K562 (cell line): ENCODE measurements at regions not wholly inside any gene's neighbourhood (a gene's known extent, or its start where the extent isn't known, plus 50 kb on each side); places are given as distances from the start of the nearest gene placed in this dataset.

Experiments used
- ATAC-seq: fragments of 200-7000 bp; cut with Tn5 transposase; 3 replicates; pipeline ENCODE4 v1.9.1; 2020; ENCODE audit warnings: moderate library complexity
- BruUV-seq: library from RNA; stranded (reverse); fragments of 400-500 nt; replicated peaks from 2 replicates; lab custom pipeline; 2021; lab: Mats Ljungman, UMichigan
- CTCF ChIA-PET: fragments of 300-600 bp; formaldehyde crosslinking; extraction: SDS; loops from one replicate; lab custom pipeline; 2021; ENCODE audit warnings: low intra/inter-chr PET ratio; lab: Yijun Ruan, JAX
- POLR2A ChIA-PET: fragments of 300-600, 350-650 bp; sonication (Branson Sonifier 250); formaldehyde crosslinking; extraction: SDS; loops from one replicate; lab custom pipeline; 2021; ENCODE audit warnings: antibody characterized with exemption, inconsistent platforms; lab: Yijun Ruan, JAX
- DNase-seq, 4 experiments: peaks; one replicate each; pipeline versions ENCODE4 v3.0.0 to v3.0.0-alpha.2; 2011 to 2018; ENCODE audit warnings: low spot score in 3 of 4, mixed read lengths in 3 of 4; ENCODE audit errors: extremely low read depth in 1 of 4
- FAIRE-seq: peaks from 2 replicates; lab custom pipeline; 2011; peaks lifted over from hg19 to GRCh38; lab: Jason Lieb, UNC
- H2AFZ ChIP-seq: 2 replicates; pipeline ENCODE4 v1.6.0; 2011; ENCODE audit warnings: low read depth, low read length, control low read depth, inconsistent platforms
- H3K27ac ChIP-seq: fragments of 200-600 bp; 3 replicates; pipeline ENCODE4 v1.8.0; 2011; ENCODE audit warnings: low read depth, mild to moderate bottlenecking, control low read depth, inconsistent platforms, low read length, moderate library complexity, mixed read lengths; ENCODE audit errors: extremely low read depth
- H3K27me3 ChIP-seq, 2 experiments: fragments of 300-600 bp in 1 of 2; 2 replicates in 1 of 2; 3 replicates in 1 of 2; pipeline versions ENCODE4 v1.6.0 to v1.8.0; 2011; ENCODE audit warnings: inconsistent platforms in 2 of 2, low read length in 2 of 2, mild to moderate bottlenecking in 1 of 2, mixed read lengths in 1 of 2, moderate library complexity in 1 of 2; ENCODE audit not compliant: control insufficient read depth in 2 of 2, insufficient read depth in 2 of 2
- H3K36me3 ChIP-seq: fragments of 300-600 bp; 3 replicates; pipeline ENCODE4 v1.8.0; 2011; ENCODE audit warnings: mild to moderate bottlenecking, low read length, inconsistent platforms; ENCODE audit not compliant: control insufficient read depth, insufficient read depth
- H3K4me1 ChIP-seq, 2 experiments: fragments of 200-600 bp in 1 of 2; replicated peaks in 1 of 2; 2 replicates in 1 of 2; 3 replicates in 1 of 2; pipeline versions ENCODE4 v1.5.1 to v1.8.0; 2011; ENCODE audit warnings: inconsistent platforms in 2 of 2, low read length in 2 of 2, mild to moderate bottlenecking in 1 of 2, mixed read lengths in 1 of 2, moderate library complexity in 1 of 2; ENCODE audit not compliant: control insufficient read depth in 2 of 2, insufficient read depth in 2 of 2
- H3K4me2 ChIP-seq: 2 replicates; pipeline ENCODE4 v1.6.1; 2011; ENCODE audit warnings: low read length, control low read depth, inconsistent platforms, mixed read lengths; ENCODE audit not compliant: insufficient read depth
- H3K4me3 ChIP-seq: fragments of 200-600 bp; sonication (generic), shearing (Covaris generic); 2 replicates; pipeline ENCODE4 v1.5.1; 2016; ENCODE audit warnings: control low read depth, inconsistent platforms
- H3K79me2 ChIP-seq: fragments of 200-600 bp; 3 replicates; pipeline ENCODE4 v1.8.0; 2011; ENCODE audit warnings: low read length, inconsistent platforms; ENCODE audit not compliant: control insufficient read depth, insufficient read depth
- H3K9ac ChIP-seq, 2 experiments: 2 replicates each; pipeline versions ENCODE4 v1.6.0 to v1.6.1; 2011; ENCODE audit warnings: low read depth in 2 of 2, low read length in 2 of 2, control low read depth in 1 of 2, inconsistent platforms in 1 of 2, mild to moderate bottlenecking in 1 of 2, mixed read lengths in 1 of 2; ENCODE audit not compliant: insufficient read depth in 1 of 2
- H3K9me1 ChIP-seq: one replicate; pipeline ENCODE4 v1.6.0; 2011; ENCODE audit warnings: inconsistent platforms, mild to moderate bottlenecking, low read length, moderate library complexity; ENCODE audit not compliant: control insufficient read depth, insufficient read depth
- H3K9me3 ChIP-seq: replicated peaks from 2 replicates; pipeline ENCODE4 v1.5.1; 2011; ENCODE audit warnings: low read depth, low read length, inconsistent platforms; ENCODE audit not compliant: control insufficient read depth, insufficient read depth
- H4K20me1 ChIP-seq: replicated peaks from 2 replicates; pipeline ENCODE4 v1.6.1; 2011; ENCODE audit warnings: low read length, inconsistent platforms, mixed read lengths; ENCODE audit not compliant: control insufficient read depth, insufficient read depth
- BRD4 ChIP-seq: fragments of 200-600 bp; sonication (generic); IDR thresholded peaks from 2 replicates; pipeline ENCODE4 v1.6.1; 2017; ENCODE audit warnings: inconsistent platforms
- KLF1 ChIP-seq: fragments of 450-650 bp; IDR thresholded peaks from 2 replicates; pipeline ENCODE4 v1.6.1; 2016; ENCODE audit warnings: missing genetic modification characterization, missing compliant biosample characterization
- NBN ChIP-seq: fragments of 450-650 bp; IDR thresholded peaks from 2 replicates; pipeline ENCODE4 v1.6.1; 2016; ENCODE audit warnings: low read depth, mild to moderate bottlenecking
- RFX1 ChIP-seq: fragments of 450-650 bp; IDR thresholded peaks from 2 replicates; pipeline ENCODE4 v1.6.1; 2016; ENCODE audit warnings: mild to moderate bottlenecking, moderate library complexity
- RNF2 ChIP-seq: sonication (generic); IDR thresholded peaks from 2 replicates; pipeline ENCODE4 v1.6.1; 2016
- in situ Hi-C: fragments of 300-500 bp; cut with MboI; formaldehyde crosslinking; loops from 4 replicates; pipeline ENCODE4 v1.15.0; 2018; ENCODE audit warnings: inconsistent platforms, mixed read lengths
- intact Hi-C: fragments of 100-400 bp; cut with micrococcal nuclease; formaldehyde crosslinking; loops from 2 replicates; pipeline ENCODE4 v1.14.2; 2022
- TF ChIP-seq, protein P1 (sequence below): IDR thresholded peaks from 2 replicates; pipeline ENCODE4 v1.6.1; 2016; ENCODE audit warnings: missing genetic modification characterization, missing compliant biosample characterization
- TF ChIP-seq, protein P2 (sequence below), 3 experiments: IDR thresholded peaks in 2 of 3; conservative IDR thresholded peaks in 1 of 3; 2 replicates each; pipeline ENCODE4 v1.5.1; 2011 to 2012; ENCODE audit warnings: low read length in 3 of 3, mild to moderate bottlenecking in 3 of 3, control low read depth in 2 of 3, improper control_type of control experiment in 1 of 3, inconsistent platforms in 1 of 3, low read depth in 1 of 3, mixed read lengths in 1 of 3, moderate library complexity in 1 of 3; ENCODE audit not compliant: insufficient read depth in 2 of 3

- in situ Hi-C loops: no loop called here
- H3K27me3 ChIP-seq: no peaks in the 10 kb centered on the region
- no peak overlapping the region for H3K27ac ChIP-seq
- H3K36me3 ChIP-seq: no peaks in the 10 kb centered on the region
- no peak overlapping the region for H3K9ac ChIP-seq
- H3K9me3 ChIP-seq: no peaks in the 10 kb centered on the region
- H3K4me3 ChIP-seq: no peak overlapping the region
- ATAC-seq (no peak), FAIRE-seq (no peak), DNase-seq (no peak)
- TF ChIP-seq BRD4: no peak
- TF ChIP-seq KLF1 (tag): no peak
- TF ChIP-seq, protein P1, sequence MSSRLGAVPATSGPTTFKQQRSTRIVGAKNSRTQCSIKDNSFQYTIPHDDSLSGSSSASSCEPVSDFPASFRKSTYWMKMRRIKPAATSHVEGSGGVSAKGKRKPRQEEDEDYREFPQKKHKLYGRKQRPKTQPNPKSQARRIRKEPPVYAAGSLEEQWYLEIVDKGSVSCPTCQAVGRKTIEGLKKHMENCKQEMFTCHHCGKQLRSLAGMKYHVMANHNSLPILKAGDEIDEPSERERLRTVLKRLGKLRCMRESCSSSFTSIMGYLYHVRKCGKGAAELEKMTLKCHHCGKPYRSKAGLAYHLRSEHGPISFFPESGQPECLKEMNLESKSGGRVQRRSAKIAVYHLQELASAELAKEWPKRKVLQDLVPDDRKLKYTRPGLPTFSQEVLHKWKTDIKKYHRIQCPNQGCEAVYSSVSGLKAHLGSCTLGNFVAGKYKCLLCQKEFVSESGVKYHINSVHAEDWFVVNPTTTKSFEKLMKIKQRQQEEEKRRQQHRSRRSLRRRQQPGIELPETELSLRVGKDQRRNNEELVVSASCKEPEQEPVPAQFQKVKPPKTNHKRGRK: no peak
- no peak for TF ChIP-seq NBN
- TF ChIP-seq RFX1: no peak
- TF ChIP-seq, protein P2, sequence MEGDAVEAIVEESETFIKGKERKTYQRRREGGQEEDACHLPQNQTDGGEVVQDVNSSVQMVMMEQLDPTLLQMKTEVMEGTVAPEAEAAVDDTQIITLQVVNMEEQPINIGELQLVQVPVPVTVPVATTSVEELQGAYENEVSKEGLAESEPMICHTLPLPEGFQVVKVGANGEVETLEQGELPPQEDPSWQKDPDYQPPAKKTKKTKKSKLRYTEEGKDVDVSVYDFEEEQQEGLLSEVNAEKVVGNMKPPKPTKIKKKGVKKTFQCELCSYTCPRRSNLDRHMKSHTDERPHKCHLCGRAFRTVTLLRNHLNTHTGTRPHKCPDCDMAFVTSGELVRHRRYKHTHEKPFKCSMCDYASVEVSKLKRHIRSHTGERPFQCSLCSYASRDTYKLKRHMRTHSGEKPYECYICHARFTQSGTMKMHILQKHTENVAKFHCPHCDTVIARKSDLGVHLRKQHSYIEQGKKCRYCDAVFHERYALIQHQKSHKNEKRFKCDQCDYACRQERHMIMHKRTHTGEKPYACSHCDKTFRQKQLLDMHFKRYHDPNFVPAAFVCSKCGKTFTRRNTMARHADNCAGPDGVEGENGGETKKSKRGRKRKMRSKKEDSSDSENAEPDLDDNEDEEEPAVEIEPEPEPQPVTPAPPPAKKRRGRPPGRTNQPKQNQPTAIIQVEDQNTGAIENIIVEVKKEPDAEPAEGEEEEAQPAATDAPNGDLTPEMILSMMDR (IDR thresholded peaks at IDR 0.05 in 2 of 3, conservative IDR thresholded peaks at IDR 0.05 in 1 of 3; ENCODE audit: insufficient read depth in 2 of 3, low read depth in 1 of 3, low read length in 3 of 3): no peak
- no peak for TF ChIP-seq RNF2
- H4K20me1 ChIP-seq: no peaks in the 10 kb centered on the region
- no peak overlapping the region for H3K4me2 ChIP-seq
- intact Hi-C loops: no loop called here
- CTCF ChIA-PET: no interaction called here
- H2AFZ ChIP-seq: no peak overlapping the region
- no peaks in the 10 kb centered on the region for H3K4me1 ChIP-seq
- POLR2A ChIA-PET: no interaction called here
- H3K79me2 ChIP-seq: no peaks in the 10 kb centered on the region
- no peaks in the 10 kb centered on the region for H3K9me1 ChIP-seq
- BruUV-seq: no TSS peak
Observed at GRCh38 chr4:148618856-148619255, 176.6 kb upstream of the NR3C2 start.
